Choroid plexus epithelial cell (primary cell): ENCODE measurements at regions not wholly inside any gene's neighbourhood (a gene's known extent, or its start where the extent isn't known, plus 50 kb on each side); places are given as distances from the start of the nearest gene placed in this dataset.
A peak's percentile ranks its signal among the peaks of the same experiment; 100 is the strongest.

Source experiments
- DNase-seq: peaks from one replicate; pipeline ENCODE4 v3.0.0-alpha.2; 2010; ENCODE audit warnings: low read depth
- H3K4me3 ChIP-seq: 2 replicates; pipeline ENCODE4 v1.5.1; 2011; ENCODE audit warnings: low read depth, mild to moderate bottlenecking, control low read depth, low read length, moderate library complexity
- CTCF ChIP-seq: conservative IDR thresholded peaks from 2 replicates; pipeline ENCODE4 v1.5.1; 2011; ENCODE audit warnings: low read depth, mild to moderate bottlenecking, control low read depth, inconsistent platforms, low read length, moderate library complexity

- no peak overlapping the region for H3K4me3 ChIP-seq
- DNase-seq, result no peak
- no peak for TF ChIP-seq CTCF
These were observed 1031.0 kb upstream of the ATXN7L3B start for GRCh38 chr12:73506611-73507010.

GRCh38 chr12:73514672-73515071 lies 1023.0 kb upstream of the ATXN7L3B start:
- DNase-seq, result no peak
- no peak overlapping the region for H3K4me3 ChIP-seq
- TF ChIP-seq CTCF, result peak; percentile 13

GRCh38 chr12:73517859-73518258 lies 1019.8 kb upstream of the ATXN7L3B start:
- no peak overlapping the region for H3K4me3 ChIP-seq
- no peak for DNase-seq
- no peak for TF ChIP-seq CTCF

- H3K4me3 ChIP-seq, result no peak overlapping the region
- DNase-seq, result no peak
- TF ChIP-seq CTCF, result no peak
These were observed 1008.4 kb upstream of the ATXN7L3B start for GRCh38 chr12:73529231-73529630.

GRCh38 chr12:73529954-73530353 lies 1007.7 kb upstream of the ATXN7L3B start:
- DNase-seq, result no peak
- H3K4me3 ChIP-seq, result no peak overlapping the region
- no peak for TF ChIP-seq CTCF

GRCh38 chr12:73531752-73532151 lies 1005.9 kb upstream of the ATXN7L3B start:
- TF ChIP-seq CTCF, result no peak
- DNase-seq, result peak; percentile 23
- no peak overlapping the region for H3K4me3 ChIP-seq

GRCh38 chr12:73547421-73547820 lies 990.2 kb upstream of the ATXN7L3B start:
- TF ChIP-seq CTCF, result no peak
- H3K4me3 ChIP-seq, result no peak overlapping the region
- peak; percentile 14 for DNase-seq
